Germinal center (tissue), 1 donor: ENCODE measurements at regions not wholly inside any gene's neighbourhood (a gene's known extent, or its start where the extent isn't known, plus 50 kb on each side); places are given as distances from the start of the nearest gene placed in this dataset.
"Not testable (repeated sequence)": the region's sequence is repeated elsewhere in the genome, so short reads cannot be mapped to it uniquely, and the experiment has no call there.

Experiments
- DNase-seq: peaks from one replicate; pipeline ENCODE4 v3.0.0; 2012; ENCODE audit warnings: mixed read lengths, low spot score

DNA sequence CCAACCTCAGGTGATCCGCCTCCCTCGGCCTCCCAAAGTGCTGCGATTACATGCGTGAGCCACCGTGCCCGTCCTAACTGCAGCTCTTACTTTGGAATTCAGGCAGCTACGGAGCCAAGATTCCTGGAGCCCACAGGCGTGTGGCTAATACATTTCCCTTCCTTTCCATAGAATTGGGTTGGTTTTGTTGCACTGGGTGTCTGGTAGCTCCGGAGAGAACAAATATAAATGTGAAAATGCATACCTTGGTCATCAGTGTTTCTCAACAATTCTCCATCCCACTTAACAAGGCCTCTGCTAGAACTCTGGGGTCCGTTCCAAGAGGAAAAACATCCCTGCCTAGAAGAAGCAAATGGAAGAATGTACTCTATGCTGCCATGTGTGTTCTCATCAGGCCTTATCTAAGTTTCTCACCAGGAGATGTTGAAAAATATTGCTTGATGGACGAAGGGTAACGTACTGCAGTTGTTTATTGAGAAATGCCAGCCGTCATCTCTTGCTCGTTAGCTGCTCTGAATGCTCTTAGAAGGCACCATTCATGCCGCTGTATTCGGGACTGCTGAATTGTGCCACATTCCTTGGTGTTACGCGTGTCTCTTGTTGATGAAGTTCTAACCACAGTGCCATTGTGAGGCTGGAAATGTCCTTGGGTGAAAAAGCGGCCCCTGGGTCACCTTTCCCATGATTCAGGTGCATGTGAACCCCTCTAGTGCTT lies 50.5 kb upstream of the CD99 start:
- DNase-seq = no peak

DNA sequence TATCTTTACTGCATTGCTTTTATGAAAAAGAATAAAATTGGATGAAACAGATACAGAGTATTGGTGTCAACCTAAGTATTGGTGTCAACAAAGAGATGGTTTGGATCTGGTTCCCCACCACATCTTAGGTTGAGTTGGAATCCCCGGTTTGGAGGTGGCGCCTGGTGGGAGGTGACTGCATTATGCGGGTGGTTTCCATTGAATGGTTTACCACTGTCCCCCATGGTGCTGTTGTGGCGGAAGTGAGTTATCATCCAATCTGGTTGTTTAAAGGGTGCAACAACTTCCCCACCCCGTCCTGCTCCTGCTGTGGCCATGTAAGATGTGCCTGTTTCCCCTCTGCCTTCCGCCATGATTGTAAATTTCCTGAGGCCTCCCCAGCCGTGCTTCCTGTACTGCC lies 52.8 kb upstream of the CD99 start:
- no peak for DNase-seq

DNA sequence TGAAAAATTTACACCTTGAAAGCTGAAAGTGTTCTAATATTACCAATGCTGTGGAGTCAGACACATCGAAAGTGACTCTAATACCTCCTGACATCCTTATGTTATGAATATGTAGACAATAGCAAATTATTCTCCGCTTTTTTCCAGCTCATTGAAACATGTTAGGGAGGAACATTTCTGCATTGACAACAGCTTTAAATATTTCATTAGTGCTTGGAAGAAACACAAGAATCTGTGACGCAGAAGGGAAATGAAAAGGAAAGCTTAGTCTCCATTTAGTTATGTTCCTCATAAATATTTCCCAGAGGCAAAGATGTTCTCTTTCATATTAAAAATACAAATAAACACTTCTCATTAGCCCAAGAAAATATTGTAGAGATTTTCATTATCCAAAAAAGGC lies 55.8 kb upstream of the CD99 start:
- no peak for DNase-seq

DNA sequence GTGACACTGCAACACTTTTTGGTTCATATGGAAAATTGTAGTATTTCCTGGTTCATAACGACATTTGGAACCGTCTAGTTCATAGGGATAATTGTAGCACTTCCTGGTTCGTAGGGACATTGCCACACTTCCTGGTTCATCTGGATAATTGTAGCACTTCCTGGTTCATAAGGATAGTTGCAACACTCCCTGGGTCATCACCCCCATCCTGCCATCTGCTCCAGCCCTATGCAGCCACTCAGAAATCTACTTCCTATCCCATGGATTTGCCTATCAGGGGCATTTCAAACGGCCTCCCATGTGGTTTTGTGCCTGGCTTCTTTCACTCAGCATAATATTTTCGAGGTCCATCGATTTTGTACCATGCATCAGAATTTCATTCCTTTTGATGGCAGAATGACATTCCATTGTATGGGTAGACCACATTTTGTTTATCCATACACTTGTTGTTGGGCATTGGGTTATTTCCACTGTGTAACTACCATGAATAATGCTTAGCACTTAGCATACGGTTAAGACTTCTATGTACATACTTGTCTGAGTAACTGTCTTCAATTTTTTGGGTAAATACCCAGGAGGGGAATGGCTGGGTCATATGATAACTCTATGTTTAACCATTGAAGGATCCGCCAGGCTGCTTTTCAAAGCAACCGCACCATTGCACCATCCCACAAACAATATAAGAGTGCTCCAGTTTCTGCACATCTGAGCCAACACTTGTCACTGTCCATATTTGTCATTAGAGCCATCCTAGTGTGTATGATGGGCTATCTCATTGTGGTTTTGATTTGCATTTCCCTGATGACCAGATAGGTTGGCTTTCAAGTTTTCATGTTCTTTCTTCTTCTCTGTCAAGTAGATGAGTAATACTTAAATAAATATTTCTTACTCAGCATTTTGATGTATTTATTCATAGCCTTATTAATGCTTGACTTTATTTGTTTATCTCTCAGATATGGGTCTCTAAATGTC lies 58.3 kb upstream of the CD99 start:
- no peak for DNase-seq

DNA sequence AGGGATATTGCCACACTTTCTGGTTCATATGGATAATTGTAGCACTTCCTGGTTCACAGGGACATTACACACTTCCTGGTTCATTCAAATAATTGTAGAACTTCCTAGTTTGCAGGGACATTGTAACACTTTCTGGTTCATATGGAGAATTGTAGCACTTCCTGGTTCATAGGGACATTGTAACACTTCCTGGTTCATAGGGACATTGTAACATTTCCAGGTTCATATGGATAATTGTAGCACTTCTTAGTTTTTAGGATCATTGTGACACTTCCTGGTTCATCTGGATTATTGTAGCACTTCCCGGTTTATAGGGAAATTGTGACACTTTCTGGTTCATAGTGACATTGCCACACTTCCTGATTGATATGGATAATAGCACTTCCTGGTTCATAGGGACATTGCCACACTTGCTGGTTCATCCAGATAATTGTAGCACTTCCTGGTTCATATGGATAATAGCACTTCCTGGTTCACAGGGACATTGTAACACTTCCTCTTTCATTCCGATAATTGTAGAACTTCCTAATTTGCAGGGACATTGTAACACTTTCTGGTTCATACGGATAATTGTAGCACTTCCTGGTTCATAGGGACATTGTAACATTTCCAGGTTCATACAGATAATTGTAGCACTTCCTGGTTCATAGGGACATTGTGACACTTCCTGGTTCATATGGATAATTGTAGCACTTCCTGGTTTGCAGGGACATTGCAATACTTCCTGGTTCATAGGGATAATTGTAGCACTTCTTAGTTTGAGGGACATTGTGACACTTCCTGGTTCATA lies 59.2 kb upstream of the CD99 start:
- no peak for DNase-seq

DNA sequence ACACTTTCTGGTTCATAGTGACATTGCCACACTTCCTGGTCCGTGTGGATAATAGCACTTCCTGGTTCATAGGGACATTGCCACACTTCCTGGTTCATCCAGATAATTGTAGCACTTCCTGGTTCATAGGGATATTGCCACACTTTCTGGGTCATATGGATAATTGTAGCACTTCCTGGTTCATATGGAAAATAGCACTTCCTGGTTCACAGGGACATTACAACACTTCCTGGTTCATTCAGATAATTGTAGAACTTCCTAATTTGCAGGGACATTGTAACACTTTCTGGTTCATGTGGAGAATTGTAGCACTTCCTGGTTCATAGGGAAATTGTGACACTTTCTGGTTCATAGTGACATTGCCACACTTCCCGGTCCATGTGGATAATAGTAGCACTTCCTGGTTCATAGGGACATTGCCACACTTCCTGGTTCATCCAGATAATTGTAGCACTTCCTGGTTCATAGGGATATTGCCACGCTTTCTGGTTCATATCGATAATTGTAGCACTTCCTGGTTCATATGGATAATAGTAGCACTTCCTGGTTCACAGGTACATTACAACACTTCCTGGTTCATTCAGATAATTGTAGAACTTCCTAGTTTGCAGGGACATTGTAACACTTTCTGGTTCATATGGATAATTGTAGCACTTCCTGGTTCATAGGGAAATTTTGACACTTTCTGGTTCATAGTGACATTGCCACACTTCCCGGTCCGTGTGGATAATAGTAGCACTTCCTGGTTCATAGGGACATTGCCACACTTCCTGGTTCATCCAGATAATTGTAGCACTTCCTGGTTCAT lies 60.0 kb upstream of the CD99 start:
- DNase-seq = not testable (repeated sequence)

DNA sequence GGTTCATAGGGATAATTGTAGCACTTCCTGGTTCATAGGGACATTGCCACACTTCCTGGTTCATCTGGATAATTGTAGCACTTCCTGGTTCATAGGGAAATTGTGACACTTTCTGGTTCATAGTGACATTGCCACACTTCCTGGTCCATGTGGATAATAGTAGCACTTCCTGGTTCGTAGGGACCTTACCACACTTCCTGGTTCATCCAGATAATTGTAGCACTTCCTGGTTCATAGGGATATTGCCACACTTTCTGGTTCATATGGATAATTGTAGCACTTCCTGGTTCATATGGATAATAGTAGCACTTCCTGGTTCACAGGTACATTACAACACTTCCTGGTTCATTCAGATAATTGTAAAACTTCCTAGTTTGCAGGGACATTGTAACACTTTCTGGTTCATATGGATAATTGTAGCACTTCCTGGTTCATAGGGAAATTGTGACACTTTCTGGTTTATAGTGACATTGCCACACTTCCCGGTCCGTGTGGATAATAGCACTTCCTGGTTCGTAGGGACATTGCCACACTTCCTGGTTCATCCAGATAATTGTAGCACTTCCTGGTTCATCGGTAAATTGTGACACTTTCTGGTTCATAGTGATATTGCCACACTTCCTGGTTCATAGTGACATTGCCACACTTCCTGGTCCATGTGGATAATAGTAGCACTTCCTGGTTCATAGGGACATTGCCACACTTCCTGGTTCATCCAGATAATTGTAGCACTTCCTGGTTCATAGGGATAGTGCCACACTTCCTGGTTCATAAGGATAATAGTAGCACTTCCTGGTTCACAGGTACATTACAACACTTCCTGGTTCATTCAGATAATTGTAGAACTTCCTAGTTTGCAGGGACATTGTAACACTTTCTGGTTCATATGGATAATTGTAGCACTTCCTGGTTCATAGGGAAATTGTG lies 60.8 kb upstream of the CD99 start:
- DNase-seq = not testable (repeated sequence)

DNA sequence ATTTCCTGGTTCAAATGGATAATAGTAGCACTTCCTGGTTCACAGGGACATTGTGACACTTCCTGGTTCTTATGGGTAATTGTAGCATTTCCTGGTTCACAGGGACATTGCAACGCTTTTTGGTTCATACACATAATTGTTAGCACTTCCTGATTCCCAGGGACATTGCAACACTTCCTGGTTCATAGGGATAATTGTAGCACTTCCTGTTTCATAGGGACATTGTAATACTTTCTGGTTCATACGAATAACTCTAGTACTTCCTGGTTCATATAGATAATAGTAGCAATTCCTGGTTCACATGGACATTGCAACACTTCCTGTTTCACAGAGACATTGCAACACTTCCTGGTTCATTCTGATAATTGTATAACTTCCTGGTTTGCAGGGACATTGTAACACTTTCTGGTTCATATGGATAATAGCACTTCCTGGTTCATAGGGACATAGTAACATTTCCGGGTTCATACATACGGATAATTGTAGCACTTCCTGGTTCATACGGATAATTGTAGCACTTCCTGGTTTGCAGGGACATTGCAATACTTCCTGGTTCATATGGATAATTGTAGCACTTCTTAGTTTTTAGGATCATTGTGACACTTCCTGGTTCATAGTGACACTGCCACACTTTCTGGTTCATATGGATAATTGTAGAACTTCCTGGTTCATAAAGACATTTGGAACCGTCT lies 61.6 kb upstream of the CD99 start:
- peak; percentile 26 for DNase-seq

DNA sequence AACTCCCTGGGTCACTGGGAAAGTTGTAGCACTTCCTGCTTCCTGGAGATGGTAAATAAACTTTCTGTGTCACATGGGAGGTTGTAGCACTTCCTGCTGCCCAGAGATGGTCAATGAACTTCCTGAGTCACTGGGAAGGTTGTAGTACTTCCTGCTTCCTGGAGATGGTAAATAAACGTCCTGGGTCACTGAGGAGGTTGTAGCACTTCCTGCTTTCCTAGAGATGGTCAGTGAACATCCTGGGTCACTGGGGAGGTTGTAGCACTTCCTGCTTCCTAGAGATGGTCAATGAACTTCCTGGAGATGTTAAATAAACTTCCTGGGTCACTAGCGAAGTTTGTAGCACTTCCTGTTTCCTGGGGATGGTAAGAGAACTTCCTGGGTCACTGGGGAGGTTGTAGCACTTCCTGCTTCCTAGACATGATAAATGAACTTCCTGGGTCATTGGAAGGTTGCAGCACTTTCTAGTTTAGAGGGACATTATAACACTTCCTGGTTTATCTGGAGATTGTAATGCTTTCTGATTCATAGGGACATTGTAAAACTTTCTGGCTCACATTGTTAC lies 62.3 kb upstream of the CD99 start:
- DNase-seq = no peak

DNA sequence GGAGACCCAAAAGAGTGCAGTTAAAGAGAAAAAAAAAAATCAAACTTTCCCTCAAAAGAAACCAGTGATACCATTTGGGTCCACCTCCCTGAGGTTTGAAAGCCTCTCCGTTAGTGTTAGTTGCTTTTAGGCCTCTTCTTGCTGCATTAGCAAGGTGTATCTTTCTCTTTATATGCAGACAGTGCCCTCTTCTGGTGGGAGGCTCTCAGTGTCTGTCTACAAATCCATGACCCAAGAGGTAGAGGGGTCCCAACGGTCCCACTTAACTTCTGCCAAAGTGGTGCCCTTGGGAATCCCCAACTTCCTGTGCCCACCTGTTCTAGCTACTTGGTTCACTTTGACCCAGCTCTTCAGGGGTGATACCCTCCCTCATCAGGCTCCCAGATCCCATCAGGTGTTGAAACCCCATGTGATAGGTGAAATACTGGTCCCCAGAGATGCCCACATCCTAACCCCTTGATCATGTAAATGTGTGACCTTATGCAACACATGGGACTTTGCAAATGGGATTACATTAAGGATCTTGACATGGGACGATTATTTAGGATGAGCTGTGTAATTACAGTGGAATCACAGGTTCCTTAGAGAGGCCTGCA lies 63.7 kb upstream of the CD99 start:
- DNase-seq = peak; percentile 47

DNA sequence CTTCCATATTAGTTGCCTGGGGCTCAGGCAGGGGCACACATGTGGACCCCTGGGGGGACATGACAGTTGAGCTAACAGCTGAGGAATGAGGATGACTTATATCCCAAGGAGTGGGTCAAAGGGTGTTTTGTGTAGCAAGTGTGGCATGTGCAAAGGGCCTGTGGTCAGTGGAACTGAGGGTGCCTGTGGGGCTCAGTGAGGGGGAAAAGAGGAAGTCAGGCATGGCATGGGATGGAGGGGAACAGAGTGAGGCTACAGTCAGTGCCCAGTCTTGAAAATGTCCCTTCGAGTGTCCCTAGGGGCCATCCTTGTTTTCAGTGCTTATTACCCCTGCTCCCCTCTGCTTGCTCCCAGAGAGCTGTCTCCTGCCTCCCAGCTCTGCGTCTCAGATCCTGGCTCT lies 64.3 kb upstream of the CD99 start:
- DNase-seq = no peak

DNA sequence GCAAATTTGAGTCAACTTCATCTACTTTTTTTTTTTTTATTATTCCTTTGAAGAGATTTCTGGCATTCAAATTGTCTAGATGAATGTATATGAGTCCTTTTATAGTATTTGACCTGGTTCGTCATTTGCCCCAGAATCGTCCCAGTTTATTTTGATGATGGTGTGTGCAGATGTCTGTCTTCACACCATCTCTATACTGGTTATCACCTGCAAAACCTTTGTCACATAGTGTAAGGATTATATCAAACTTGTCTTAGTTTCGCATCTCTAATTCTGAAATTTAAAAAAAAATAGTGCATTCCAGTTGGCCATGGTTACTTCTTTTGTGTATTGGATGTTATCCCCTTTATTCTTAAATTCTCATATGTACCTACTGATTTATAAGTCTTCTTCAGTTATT lies 70.5 kb upstream of the CD99 start:
- no peak for DNase-seq

DNA sequence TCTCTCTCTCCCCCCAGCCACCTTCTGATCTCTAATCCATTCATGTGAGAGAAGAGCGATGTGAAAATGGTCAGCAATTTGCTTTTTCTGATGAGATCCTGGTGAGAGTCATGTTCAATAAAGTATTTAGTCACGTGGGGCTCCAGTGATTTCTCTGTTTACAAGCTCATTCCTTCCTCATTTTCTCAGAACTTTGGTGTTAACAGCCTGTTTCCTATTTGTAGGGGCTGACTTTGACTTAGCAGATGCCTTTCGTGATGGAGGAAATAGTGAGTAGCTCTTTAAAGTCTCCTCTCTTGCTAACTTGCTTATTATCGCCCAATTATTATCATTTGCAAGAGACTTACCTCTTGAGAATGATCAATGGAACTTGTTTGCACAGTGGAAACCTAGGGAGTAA lies 72.6 kb upstream of the CD99 start:
- DNase-seq = no peak

DNA sequence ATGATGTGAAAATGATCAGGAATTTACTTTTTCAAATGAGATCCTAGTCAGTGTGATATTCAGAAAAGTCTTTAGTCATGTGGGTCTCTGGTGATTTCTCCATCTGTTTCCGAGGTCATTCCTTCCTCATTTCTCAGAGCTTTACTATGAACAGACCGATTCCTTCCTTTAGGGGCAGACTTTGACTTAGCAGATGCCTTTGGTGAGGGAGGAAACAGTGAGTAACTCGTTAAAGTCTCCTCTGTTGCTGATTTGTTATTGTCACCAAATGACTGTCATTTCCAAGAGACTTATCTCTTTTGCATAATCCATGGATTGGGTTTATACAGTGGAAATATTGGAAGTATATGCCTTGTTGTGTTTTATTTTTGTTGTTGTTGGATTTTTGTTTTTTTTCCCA lies 76.2 kb upstream of the CD99 start:
- DNase-seq = no peak

DNA sequence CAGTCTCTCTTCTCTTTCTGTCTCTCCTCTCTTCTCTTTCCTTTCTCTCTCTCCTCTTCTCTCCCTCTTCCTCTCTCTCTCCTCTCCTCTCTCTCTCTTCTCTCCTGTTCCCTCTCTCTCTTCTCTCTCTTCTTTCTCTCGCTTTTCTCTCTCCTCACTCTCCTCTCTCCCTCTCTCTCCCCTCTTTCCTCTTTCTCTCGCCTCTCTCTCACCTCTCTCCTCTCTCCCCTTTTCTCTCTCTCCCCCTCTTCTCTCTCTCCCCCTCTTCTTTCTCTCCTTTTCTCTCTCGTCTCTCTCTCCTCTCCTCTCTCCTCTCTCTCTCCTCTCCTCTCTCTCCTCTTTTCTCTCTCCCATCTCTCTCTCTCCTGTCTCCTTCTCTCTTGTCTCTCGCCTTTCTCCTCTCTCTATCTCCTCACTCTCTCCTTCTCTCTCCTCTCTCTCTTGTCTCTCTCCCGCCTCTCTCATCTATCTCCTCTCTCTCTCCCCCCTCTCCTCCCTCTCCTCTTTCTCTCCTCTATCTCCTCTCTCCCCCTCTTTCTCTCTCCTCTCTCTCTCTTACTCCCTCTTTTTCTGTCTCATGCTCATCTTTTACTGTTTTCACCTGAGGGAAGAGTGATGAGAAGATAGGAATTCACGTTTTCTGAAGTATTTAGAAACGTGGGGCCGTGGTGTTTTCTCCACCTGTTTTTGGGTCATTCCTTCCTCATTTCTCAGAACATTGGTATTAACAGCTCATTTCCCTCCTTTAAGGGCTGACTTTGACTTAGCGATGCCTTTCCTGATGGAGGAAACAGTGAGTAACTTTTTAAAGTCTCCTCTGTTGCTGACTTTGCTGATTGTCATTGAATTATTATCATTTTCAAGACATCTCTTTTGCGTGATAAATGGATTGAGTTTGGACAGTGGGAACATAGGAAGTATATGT lies 80.6 kb upstream of the CD99 start:
- no peak for DNase-seq

DNA sequence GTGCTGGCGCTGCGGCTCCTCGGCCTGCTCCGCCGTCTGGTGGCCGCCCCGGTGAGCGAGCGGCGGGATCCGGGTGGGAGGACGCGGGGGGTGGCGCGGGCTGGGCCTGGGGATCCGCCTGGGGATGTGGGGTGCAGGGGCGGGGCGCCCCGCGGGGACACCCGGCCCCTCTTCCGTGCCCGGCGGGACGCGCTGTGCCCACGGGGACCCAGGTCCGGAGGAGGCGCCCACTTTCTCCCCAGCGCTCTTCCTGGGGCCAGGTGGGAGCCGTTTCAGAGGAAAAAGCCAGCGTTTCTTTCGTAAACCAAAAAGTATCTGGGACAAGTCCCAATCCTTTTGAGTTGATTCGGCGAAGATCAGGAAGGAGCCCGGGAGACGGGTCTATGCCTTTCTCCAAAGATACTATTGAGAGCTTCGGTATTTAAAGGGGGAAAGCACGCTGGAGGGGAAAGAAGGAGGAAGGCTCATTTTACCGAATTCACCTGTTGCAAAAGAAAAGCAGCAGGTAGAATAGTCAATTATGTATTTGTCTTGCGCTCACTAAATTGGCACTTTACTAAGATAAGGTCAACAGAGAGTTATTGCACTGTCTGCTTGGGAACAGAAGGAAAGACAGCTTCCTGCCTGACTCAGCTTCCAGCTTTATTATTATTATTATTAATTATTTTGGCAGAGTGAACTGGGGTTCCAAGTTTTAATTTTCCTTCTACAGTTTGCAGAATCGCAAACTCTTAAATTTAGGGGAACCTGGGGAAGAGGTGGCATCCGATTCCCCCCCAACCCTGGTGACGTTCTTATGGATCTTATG lies 81.5 kb upstream of the CD99 start:
- DNase-seq = no peak
